ENCODE measurements at regions not wholly inside any gene's neighbourhood (a gene's known extent, or its start where the extent isn't known, plus 50 kb on each side); places are given as distances from the start of the nearest gene placed in this dataset.
A peak's percentile ranks its signal among the peaks of the same experiment; 100 is the strongest.

GRCh38 chr21:36643374-36644250 lies 55.3 kb upstream of the SIM2 start:
- Histone ChIP-seq H3K27me3 (ENCODE audit: control insufficient read depth, insufficient read depth, low read length) (no peaks in the 10 kb centered on the region), H3K4me3 (ENCODE audit: low read length in 3 of 3) (no peak overlapping the region), H3K9ac (ENCODE audit: low read length in 3 of 3) (no peak overlapping the region), H3K4me1 (ENCODE audit: control insufficient read depth in 2 of 3, insufficient read depth in 2 of 3, low read depth in 1 of 3, low read length in 3 of 3) (no peaks in the 10 kb centered on the region), H3K36me3 (ENCODE audit: control insufficient read depth in 2 of 3, insufficient read depth in 3 of 3, low read length in 3 of 3) (no peaks in the 10 kb centered on the region), H3K27ac (ENCODE audit: low read depth in 2 of 2, low read length in 2 of 2) (no peak overlapping the region), H3K9me3 (ENCODE audit: control insufficient read depth in 2 of 3, insufficient read depth in 1 of 3, low read length in 3 of 3) (no peaks in the 10 kb centered on the region)
- intact Hi-C loops (cut with DNase I), result no loop called here
- no peak for FAIRE-seq
- no peak for TF ChIP-seq CTCF (IDR thresholded peaks at IDR 0.05; ENCODE audit: borderline replicate concordance, extremely low read depth, insufficient read depth)
- peak in 1 of 5 donors; percentile 26 for DNase-seq

GRCh38 chr21:36646011-36646410 lies 52.9 kb upstream of the SIM2 start:
- DNase-seq (no peak), FAIRE-seq (no peak)
- no peak overlapping the region for H3K9ac ChIP-seq (ENCODE audit: low read length in 3 of 3)
- H3K4me3 ChIP-seq (ENCODE audit: low read length in 3 of 3), result no peak overlapping the region
- H3K36me3 ChIP-seq (ENCODE audit: control insufficient read depth in 2 of 3, insufficient read depth in 3 of 3, low read length in 3 of 3), result no peaks in the 10 kb centered on the region
- no peaks in the 10 kb centered on the region for H3K9me3 ChIP-seq (ENCODE audit: control insufficient read depth in 2 of 3, insufficient read depth in 1 of 3, low read length in 3 of 3)
- no peak overlapping the region for H3K27ac ChIP-seq (ENCODE audit: low read depth in 2 of 2, low read length in 2 of 2)
- no peak for TF ChIP-seq CTCF (IDR thresholded peaks at IDR 0.05; ENCODE audit: borderline replicate concordance, extremely low read depth, insufficient read depth)
- no peaks in the 10 kb centered on the region for H3K4me1 ChIP-seq (ENCODE audit: control insufficient read depth in 2 of 3, insufficient read depth in 2 of 3, low read depth in 1 of 3, low read length in 3 of 3)
- H3K27me3 ChIP-seq (ENCODE audit: control insufficient read depth, insufficient read depth, low read length), result no peaks in the 10 kb centered on the region
- intact Hi-C loops (cut with DNase I), result no loop called here

GRCh38 chr21:36646645-36647044 lies 52.3 kb upstream of the SIM2 start:
- DNase-seq (no peak), FAIRE-seq (no peak)
- Histone ChIP-seq H3K27ac (ENCODE audit: low read depth in 2 of 2, low read length in 2 of 2) (no peak overlapping the region), H3K9me3 (ENCODE audit: control insufficient read depth in 2 of 3, insufficient read depth in 1 of 3, low read length in 3 of 3) (no peaks in the 10 kb centered on the region), H3K27me3 (ENCODE audit: control insufficient read depth, insufficient read depth, low read length) (no peaks in the 10 kb centered on the region), H3K9ac (ENCODE audit: low read length in 3 of 3) (no peak overlapping the region), H3K36me3 (ENCODE audit: control insufficient read depth in 2 of 3, insufficient read depth in 3 of 3, low read length in 3 of 3) (no peaks in the 10 kb centered on the region), H3K4me1 (ENCODE audit: control insufficient read depth in 2 of 3, insufficient read depth in 2 of 3, low read depth in 1 of 3, low read length in 3 of 3) (no peaks in the 10 kb centered on the region), H3K4me3 (ENCODE audit: low read length in 3 of 3) (no peak overlapping the region)
- intact Hi-C loops (cut with DNase I), result no loop called here
- TF ChIP-seq CTCF (IDR thresholded peaks at IDR 0.05; ENCODE audit: borderline replicate concordance, extremely low read depth, insufficient read depth), result no peak
